Stimulated activated CD4-positive, alpha-beta T cell treated with anti-CD3 and anti-CD28 coated beads, Interleukin-12 subunit alpha, Interleukin-12 subunit beta, amount 100 ng/mL, for 4 hours (primary cell): ENCODE measurements at regions not wholly inside any gene's neighbourhood (a gene's known extent, or its start where the extent isn't known, plus 50 kb on each side); places are given as distances from the start of the nearest gene placed in this dataset.

Experiments
- DNase-seq: peaks from one replicate; pipeline ENCODE4 v3.0.0-alpha.2; 2020

- no peak for DNase-seq
Observed at GRCh38 chr2:133721118-133721517, 152.9 kb upstream of the NCKAP5 start.

GRCh38 chr2:133723133-133723532, 154.9 kb upstream of the NCKAP5 start:
- no peak for DNase-seq

DNA sequence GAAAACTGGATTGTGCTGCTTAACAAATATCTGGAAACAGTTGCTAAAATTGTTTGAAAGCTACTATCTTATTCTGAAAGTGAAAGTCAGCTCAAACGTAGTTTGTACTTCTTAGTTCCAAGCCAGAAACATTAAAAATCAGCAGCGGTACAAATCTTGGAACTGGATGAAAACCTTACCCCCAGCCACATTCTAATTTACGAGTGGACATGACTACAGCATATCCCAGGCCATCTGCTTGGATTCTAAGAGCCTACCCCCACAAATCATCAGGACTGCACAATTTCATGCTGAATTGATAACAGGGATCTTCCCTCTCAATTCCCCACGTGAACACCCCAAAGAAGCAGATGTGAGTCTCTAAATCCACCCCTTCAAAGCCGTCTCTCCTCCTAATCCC, 158.7 kb upstream of the NCKAP5 start:
- DNase-seq = no peak

GRCh38 chr2:133732059-133732458, 163.8 kb upstream of the NCKAP5 start:
- no peak for DNase-seq

- no peak for DNase-seq
Observed at GRCh38 chr2:133732982-133733900, 165.0 kb upstream of the NCKAP5 start.

- DNase-seq = no peak
Observed at GRCh38 chr2:133733901-133734255, 165.6 kb upstream of the NCKAP5 start.

DNA sequence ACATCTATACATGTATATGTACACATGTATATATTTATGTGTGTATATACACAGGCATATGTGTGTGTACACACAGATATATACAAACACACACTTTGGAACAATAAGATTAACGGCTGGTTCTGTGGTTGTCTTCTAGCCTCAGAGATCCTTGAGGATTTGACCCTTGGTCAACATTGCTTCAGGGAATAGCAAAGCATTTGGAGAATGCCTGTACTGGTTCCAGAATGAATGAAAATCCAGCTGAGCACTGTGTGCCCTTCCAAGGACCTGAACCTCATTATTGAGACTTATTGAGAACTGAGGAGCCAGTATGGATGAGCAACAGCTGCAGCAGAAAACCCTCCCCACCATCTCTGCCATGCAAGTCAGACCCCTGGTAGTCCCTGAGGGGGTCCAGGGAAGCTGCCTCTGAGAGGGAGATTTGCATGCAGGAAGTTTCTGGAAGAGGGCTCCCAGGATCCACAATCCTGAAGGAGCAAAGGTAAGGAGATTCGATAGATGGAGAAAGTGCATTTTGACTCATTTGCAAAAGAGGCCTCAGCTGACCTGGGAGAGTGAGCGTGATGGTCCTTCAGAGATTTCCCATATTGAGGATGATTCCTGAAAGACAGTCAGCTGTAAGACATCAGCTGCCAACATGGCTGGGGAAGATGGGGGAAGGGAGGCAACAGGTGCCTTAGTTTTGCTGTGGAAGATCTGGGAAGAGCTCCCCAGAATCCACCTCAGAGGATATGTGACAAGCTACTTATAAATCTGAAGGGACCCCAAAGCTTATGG, 166.6 kb upstream of the NCKAP5 start:
- DNase-seq = no peak

GRCh38 chr2:133736674-133737073, 168.4 kb upstream of the NCKAP5 start:
- DNase-seq = no peak

DNA sequence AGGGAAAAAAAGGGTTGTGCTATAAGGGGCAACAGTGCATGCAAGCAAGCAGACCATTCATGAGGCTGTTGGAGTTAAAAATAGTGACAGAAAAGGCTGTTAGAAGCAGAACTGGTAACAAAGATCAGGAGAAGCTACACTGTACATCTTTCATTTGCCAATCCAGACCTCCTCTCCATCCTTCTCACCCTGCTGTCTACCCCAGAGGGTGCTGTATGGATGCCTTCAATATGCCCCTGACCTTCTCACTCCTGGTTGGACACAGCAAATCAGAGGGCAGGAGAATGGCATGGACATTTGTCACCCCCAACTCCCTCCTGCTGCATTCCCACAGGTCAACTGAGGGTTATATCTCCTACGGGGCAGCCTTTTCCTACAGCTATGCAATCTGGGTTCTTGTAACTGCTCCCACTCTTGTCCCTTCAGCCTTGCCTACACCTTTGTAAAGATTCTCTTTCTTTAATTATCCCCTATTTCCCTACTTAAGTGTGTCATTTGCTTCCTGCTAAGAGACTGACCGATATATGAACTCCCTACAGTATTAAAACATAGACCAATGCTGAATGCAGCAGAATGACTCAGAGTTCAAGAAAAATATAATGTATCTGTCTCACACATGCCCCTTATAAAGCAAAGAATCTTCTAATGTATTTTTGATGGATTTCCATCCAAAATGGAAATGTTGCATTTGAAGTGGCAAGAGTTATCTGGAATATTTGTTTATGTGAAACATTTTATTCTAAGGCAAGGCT, 169.2 kb upstream of the NCKAP5 start:
- no peak for DNase-seq

GRCh38 chr2:133739039-133739438, 170.8 kb upstream of the NCKAP5 start:
- no peak for DNase-seq

- DNase-seq = no peak
Observed at GRCh38 chr2:133740500-133740899, 172.2 kb upstream of the NCKAP5 start.

DNA sequence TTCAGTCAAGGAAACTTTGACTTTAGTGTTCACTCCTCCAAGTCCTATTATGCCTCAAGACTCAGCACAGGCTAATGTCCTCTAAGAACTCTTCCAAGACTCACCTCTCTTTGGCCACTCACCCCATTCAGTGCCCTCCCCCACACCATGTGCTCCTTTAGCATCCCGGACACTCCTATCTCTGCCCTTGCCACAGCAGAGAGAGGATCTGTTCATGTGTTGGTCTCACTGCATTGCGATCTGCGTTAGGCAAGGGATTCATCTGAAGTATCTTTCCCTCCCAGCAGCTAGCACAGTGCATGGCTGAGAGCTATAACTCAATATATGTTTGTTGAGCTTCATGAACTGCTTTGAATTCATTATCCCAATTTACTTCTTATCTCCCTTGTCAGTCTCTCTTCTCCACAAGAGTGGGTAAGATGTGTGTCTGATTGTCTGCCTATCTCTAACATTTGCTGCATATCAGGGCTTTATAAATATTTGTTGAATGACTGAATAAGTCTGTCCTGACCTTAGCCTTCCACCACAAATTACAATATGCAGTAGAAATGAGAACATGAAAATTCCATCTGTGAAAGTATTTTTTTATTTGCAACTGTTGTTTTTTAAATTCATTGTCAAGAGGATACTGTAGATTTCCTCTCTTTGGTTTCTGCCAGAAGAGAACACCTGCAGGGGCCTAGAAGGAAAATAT, 179.9 kb upstream of the NCKAP5 start:
- no peak for DNase-seq

- DNase-seq = no peak
Observed at GRCh38 chr2:133753665-133754064, 185.4 kb upstream of the NCKAP5 start.

GRCh38 chr2:133755480-133756300, 187.4 kb upstream of the NCKAP5 start:
- no peak for DNase-seq

DNA sequence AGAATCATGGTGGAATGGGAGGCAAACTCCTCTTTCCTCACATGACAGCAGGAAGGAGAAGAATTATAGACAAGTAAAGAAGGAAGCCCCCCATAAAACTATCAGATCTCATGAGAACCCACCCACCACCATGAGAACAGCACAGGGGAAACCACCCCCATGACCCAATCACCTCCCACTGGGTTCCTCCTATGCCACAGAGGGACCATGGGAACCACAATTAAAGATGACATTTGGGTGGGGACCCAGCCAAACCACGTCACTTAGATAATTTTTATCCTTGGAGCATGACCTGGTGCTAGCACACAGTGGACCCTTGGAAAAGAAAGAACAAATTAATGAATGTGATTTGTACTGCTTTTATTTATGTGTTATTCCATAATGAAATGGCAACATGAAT, 188.6 kb upstream of the NCKAP5 start:
- DNase-seq = no peak

GRCh38 chr2:133760376-133760775, 192.1 kb upstream of the NCKAP5 start:
- DNase-seq = no peak

DNA sequence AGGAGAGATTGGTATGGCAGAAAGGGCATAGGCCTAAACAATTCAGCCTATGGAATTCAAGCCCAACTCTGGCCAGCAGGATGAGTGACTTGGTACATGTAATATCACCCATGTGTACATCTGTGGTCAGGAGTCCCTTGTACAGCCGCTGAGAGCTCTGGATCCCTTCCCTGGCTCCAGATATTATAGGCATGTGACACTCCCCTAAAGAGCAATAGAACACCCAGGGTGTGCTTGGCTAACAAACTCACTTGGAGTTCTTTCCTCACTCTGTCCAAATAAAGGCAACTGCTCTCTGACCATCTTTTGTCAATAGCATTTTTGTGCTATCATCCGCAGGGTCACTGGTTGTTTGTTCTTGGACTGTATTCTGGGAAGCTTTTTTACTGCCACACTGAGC, 197.4 kb upstream of the NCKAP5 start:
- DNase-seq = no peak

DNA sequence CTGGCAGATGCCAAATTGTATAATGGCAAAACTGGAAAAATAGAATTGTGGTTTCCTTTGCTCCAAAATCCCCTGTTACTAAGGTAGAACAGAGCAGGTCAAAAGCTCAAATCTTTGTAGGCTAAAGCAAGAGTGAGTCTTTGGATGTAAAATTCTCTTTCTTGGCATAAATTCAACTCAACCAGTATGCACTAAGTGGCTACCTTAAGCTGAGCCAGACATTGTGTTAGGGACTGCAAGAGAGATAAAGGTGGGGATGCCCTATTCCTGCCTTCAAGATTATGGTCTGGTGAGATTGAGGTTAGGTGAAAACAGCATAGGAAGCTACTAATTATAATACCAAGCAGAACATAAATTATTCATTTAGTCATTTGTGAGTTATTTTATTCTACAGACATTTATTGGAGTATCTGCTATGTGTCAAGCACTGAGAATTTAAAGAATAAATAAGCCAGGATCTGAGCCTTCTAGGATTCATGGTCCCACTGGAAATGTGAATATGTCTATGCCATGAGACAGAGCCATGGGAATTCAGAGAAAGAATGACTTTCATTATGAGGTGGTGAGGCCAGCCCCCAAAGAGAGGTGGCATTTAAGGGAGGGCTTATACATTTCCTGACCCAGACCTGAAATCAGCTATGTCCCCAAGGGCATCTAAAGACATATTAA, 198.0 kb upstream of the NCKAP5 start:
- no peak for DNase-seq

DNA sequence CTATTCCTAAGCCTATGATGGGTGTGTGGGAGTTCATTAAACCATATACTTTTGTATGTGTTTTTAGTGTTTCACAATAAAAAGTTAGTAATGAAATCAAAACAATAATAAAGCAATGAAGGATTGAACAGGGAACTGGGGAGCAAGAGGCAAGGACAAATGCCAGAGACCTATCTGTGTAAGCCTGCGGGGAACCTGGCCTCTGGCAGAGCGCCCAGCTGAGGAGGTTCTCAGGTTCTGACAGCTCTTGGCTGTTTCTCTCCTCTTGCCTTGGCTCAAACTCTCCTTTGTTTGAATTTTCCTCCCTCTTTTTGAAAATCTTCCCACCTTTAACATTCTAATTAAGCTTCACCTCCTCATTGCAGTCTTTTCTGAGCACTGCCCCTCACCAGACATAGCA, 200.0 kb upstream of the NCKAP5 start:
- no peak for DNase-seq

DNA sequence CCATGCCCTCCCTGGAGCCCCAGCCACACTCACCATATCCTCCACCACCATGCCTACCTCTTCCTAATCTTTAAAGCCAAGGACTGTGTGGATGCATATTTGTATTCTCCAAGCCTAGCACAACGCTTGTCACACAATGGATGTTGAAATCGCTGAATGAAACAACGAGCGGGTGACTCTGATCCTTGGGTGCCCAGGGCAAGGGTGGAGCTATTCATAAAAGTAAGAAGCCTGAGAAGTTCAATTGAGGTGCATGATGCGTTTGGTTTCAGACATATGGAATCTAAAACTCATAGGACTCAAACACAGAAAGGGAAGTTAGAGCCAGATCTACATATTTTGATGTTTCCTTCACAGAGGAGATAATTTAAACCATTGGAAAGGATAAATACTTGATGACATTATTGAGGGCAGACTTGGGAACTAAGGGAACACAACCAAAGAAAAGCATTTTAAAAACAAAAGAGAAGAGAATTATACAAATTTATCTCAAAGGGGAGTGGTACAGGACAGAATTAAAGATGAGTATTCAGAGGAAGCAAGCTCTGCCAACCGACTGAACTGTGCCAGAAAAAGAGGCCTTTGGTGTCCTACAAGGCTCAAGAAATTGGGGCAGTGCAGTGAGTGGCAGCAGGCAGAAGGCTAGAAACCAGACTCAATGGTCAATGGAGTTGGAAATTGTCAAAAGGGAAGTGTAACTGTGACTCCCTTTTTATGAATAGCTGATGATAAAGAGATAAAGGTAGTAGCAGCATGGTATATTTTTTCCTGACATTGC, 200.6 kb upstream of the NCKAP5 start:
- no peak for DNase-seq
